ENCODE measurements at regions not wholly inside any gene's neighbourhood (a gene's known extent, or its start where the extent isn't known, plus 50 kb on each side); places are given as distances from the start of the nearest gene placed in this dataset.
"Not testable (repeated sequence)": the region's sequence is repeated elsewhere in the genome, so short reads cannot be mapped to it uniquely, and the experiment has no call there.

- DNase-seq, result no peak
Observed at GRCh38 chr13:103517066-103517767, 451.0 kb upstream of the SLC10A2 start.

GRCh38 chr13:103516015-103516795 is 450.0 kb upstream of the SLC10A2 start:
- no peak for DNase-seq

GRCh38 chr13:103515410-103515809 is 449.2 kb upstream of the SLC10A2 start:
- no peak for DNase-seq

GRCh38 chr13:103514619-103515018 is 448.4 kb upstream of the SLC10A2 start:
- DNase-seq, result no peak

GRCh38 chr13:103514188-103514587 is 448.0 kb upstream of the SLC10A2 start:
- DNase-seq, result no peak

GRCh38 chr13:103510007-103510535 is 443.9 kb upstream of the SLC10A2 start:
- no peak for DNase-seq

GRCh38 chr13:103497404-103497803 is 431.2 kb upstream of the SLC10A2 start:
- DNase-seq, result no peak

GRCh38 chr13:103487841-103488240 is 421.6 kb upstream of the SLC10A2 start:
- no peak for DNase-seq

GRCh38 chr13:103473081-103473480 is 406.9 kb upstream of the SLC10A2 start:
- DNase-seq, result no peak

GRCh38 chr13:103471896-103472295 is 405.7 kb upstream of the SLC10A2 start:
- no peak for DNase-seq

- no peak for DNase-seq
Observed at GRCh38 chr13:103469771-103470170, 403.6 kb upstream of the SLC10A2 start.

GRCh38 chr13:103466761-103467160 is 400.5 kb upstream of the SLC10A2 start:
- no peak for DNase-seq

GRCh38 chr13:103460246-103460645 is 394.0 kb upstream of the SLC10A2 start:
- not testable (repeated sequence) for DNase-seq

GRCh38 chr13:103457050-103457449 is 390.8 kb upstream of the SLC10A2 start:
- DNase-seq, result not testable (repeated sequence)

- peak; percentile 65 for DNase-seq
Observed at GRCh38 chr13:103451656-103452055, 385.4 kb upstream of the SLC10A2 start.

GRCh38 chr13:103443604-103444003 is 377.4 kb upstream of the SLC10A2 start:
- DNase-seq, result no peak

- no peak for DNase-seq
Observed at GRCh38 chr13:103437651-103438050, 371.4 kb upstream of the SLC10A2 start.

- DNase-seq, result no peak
Observed at GRCh38 chr13:103436057-103436654, 369.9 kb upstream of the SLC10A2 start.

- peak; percentile 53 for DNase-seq
Observed at GRCh38 chr13:103431856-103432255, 365.6 kb upstream of the SLC10A2 start.

- no peak for DNase-seq
Observed at GRCh38 chr13:103430368-103430767, 364.2 kb upstream of the SLC10A2 start.

- no peak for DNase-seq
Observed at GRCh38 chr13:103410002-103410401, 343.8 kb upstream of the SLC10A2 start.

GRCh38 chr13:103406967-103407366 is 340.8 kb upstream of the SLC10A2 start:
- no peak for DNase-seq

GRCh38 chr13:103405297-103405696 is 339.1 kb upstream of the SLC10A2 start:
- DNase-seq, result no peak

GRCh38 chr13:103403814-103404213 is 337.6 kb upstream of the SLC10A2 start:
- no peak for DNase-seq

Measured in NCI-H1105 (cell line).